ENCODE measurements at regions not wholly inside any gene's neighbourhood (a gene's known extent, or its start where the extent isn't known, plus 50 kb on each side); places are given as distances from the start of the nearest gene placed in this dataset.

GRCh38 chr15:55007561-55007960 is 189.2 kb downstream of the RSL24D1 start:
- no peak for DNase-seq (ENCODE audit: insufficient read length, low spot score)
- FAIRE-seq = no peak
- no peak for TF ChIP-seq POLR2AphosphoS5 (IDR thresholded peaks at IDR 0.05; ENCODE audit: low read depth, low read length)
- TF ChIP-seq PAX5 (IDR thresholded peaks at IDR 0.05; ENCODE audit: insufficient read depth, low read length, severe bottlenecking) = no peak
- TF ChIP-seq TAF1 (IDR thresholded peaks at IDR 0.05; ENCODE audit: low read depth, low read length) = no peak
- no peak for TF ChIP-seq POLR2A (IDR thresholded peaks at IDR 0.05; ENCODE audit: low read depth, low read length)
- TF ChIP-seq POU2F2 (IDR thresholded peaks at IDR 0.05; ENCODE audit: low read depth, low read length) = no peak
- no peak for TF ChIP-seq SPI1 (IDR thresholded peaks at IDR 0.05; ENCODE audit: low read depth, low read length)

- FAIRE-seq = no peak
- no peak for TF ChIP-seq TAF1 (IDR thresholded peaks at IDR 0.05; ENCODE audit: low read depth, low read length)
- TF ChIP-seq SPI1 (IDR thresholded peaks at IDR 0.05; ENCODE audit: low read depth, low read length) = no peak
- TF ChIP-seq POU2F2 (IDR thresholded peaks at IDR 0.05; ENCODE audit: low read depth, low read length) = no peak
- TF ChIP-seq PAX5 (IDR thresholded peaks at IDR 0.05; ENCODE audit: insufficient read depth, low read length, severe bottlenecking) = no peak
- no peak for TF ChIP-seq POLR2A (IDR thresholded peaks at IDR 0.05; ENCODE audit: low read depth, low read length)
- no peak for TF ChIP-seq POLR2AphosphoS5 (IDR thresholded peaks at IDR 0.05; ENCODE audit: low read depth, low read length)
- DNase-seq (ENCODE audit: insufficient read length, low spot score) = no peak
These were observed 191.1 kb downstream of the RSL24D1 start for GRCh38 chr15:55005679-55006078.

GRCh38 chr15:55003965-55004873 is 192.5 kb downstream of the RSL24D1 start:
- DNase-seq (ENCODE audit: insufficient read length, low spot score) (no peak), FAIRE-seq (no peak)
- TF ChIP-seq POLR2AphosphoS5 (IDR thresholded peaks at IDR 0.05; ENCODE audit: low read depth, low read length) = no peak
- no peak for TF ChIP-seq PAX5 (IDR thresholded peaks at IDR 0.05; ENCODE audit: insufficient read depth, low read length, severe bottlenecking)
- no peak for TF ChIP-seq POLR2A (IDR thresholded peaks at IDR 0.05; ENCODE audit: low read depth, low read length)
- TF ChIP-seq POU2F2 (IDR thresholded peaks at IDR 0.05; ENCODE audit: low read depth, low read length) = no peak
- no peak for TF ChIP-seq TAF1 (IDR thresholded peaks at IDR 0.05; ENCODE audit: low read depth, low read length)
- TF ChIP-seq SPI1 (IDR thresholded peaks at IDR 0.05; ENCODE audit: low read depth, low read length) = no peak

- FAIRE-seq = no peak
- TF ChIP-seq POLR2A (IDR thresholded peaks at IDR 0.05; ENCODE audit: low read depth, low read length) = no peak
- TF ChIP-seq SPI1 (IDR thresholded peaks at IDR 0.05; ENCODE audit: low read depth, low read length) = no peak
- TF ChIP-seq TAF1 (IDR thresholded peaks at IDR 0.05; ENCODE audit: low read depth, low read length) = no peak
- no peak for TF ChIP-seq POLR2AphosphoS5 (IDR thresholded peaks at IDR 0.05; ENCODE audit: low read depth, low read length)
- TF ChIP-seq PAX5 (IDR thresholded peaks at IDR 0.05; ENCODE audit: insufficient read depth, low read length, severe bottlenecking) = no peak
- TF ChIP-seq POU2F2 (IDR thresholded peaks at IDR 0.05; ENCODE audit: low read depth, low read length) = no peak
- DNase-seq (ENCODE audit: insufficient read length, low spot score) = no peak
These were observed 198.1 kb downstream of the RSL24D1 start for GRCh38 chr15:54998661-54999060.

GRCh38 chr15:54990793-54991192 is 205.9 kb downstream of the RSL24D1 start:
- no peak for FAIRE-seq
- no peak for DNase-seq (ENCODE audit: insufficient read length, low spot score)
- TF ChIP-seq TAF1 (IDR thresholded peaks at IDR 0.05; ENCODE audit: low read depth, low read length) (no peak), SPI1 (IDR thresholded peaks at IDR 0.05; ENCODE audit: low read depth, low read length) (no peak), PAX5 (IDR thresholded peaks at IDR 0.05; ENCODE audit: insufficient read depth, low read length, severe bottlenecking) (no peak), POU2F2 (IDR thresholded peaks at IDR 0.05; ENCODE audit: low read depth, low read length) (no peak), POLR2AphosphoS5 (IDR thresholded peaks at IDR 0.05; ENCODE audit: low read depth, low read length) (no peak), POLR2A (IDR thresholded peaks at IDR 0.05; ENCODE audit: low read depth, low read length) (no peak)

- DNase-seq (ENCODE audit: insufficient read length, low spot score) (no peak), FAIRE-seq (no peak)
- TF ChIP-seq POLR2A (IDR thresholded peaks at IDR 0.05; ENCODE audit: low read depth, low read length) (no peak), POU2F2 (IDR thresholded peaks at IDR 0.05; ENCODE audit: low read depth, low read length) (no peak), PAX5 (IDR thresholded peaks at IDR 0.05; ENCODE audit: insufficient read depth, low read length, severe bottlenecking) (no peak), POLR2AphosphoS5 (IDR thresholded peaks at IDR 0.05; ENCODE audit: low read depth, low read length) (no peak), TAF1 (IDR thresholded peaks at IDR 0.05; ENCODE audit: low read depth, low read length) (no peak), SPI1 (IDR thresholded peaks at IDR 0.05; ENCODE audit: low read depth, low read length) (no peak)
These were observed 208.9 kb downstream of the RSL24D1 start for GRCh38 chr15:54987881-54988280.

GRCh38 chr15:54979964-54980363 is 216.8 kb downstream of the RSL24D1 start:
- no peak for DNase-seq (ENCODE audit: insufficient read length, low spot score)
- TF ChIP-seq POU2F2 (IDR thresholded peaks at IDR 0.05; ENCODE audit: low read depth, low read length) (no peak), PAX5 (IDR thresholded peaks at IDR 0.05; ENCODE audit: insufficient read depth, low read length, severe bottlenecking) (no peak), SPI1 (IDR thresholded peaks at IDR 0.05; ENCODE audit: low read depth, low read length) (no peak), TAF1 (IDR thresholded peaks at IDR 0.05; ENCODE audit: low read depth, low read length) (no peak)
- no peak for FAIRE-seq

- DNase-seq (ENCODE audit: insufficient read length, low spot score) (no peak), FAIRE-seq (no peak)
- TF ChIP-seq POU2F2 (IDR thresholded peaks at IDR 0.05; ENCODE audit: low read depth, low read length) (no peak), POLR2A (IDR thresholded peaks at IDR 0.05; ENCODE audit: low read depth, low read length) (no peak), PAX5 (IDR thresholded peaks at IDR 0.05; ENCODE audit: insufficient read depth, low read length, severe bottlenecking) (no peak)
These were observed 234.1 kb downstream of the RSL24D1 start for GRCh38 chr15:54962637-54963036.

GRCh38 chr15:54960266-54960665 is 236.5 kb downstream of the RSL24D1 start:
- TF ChIP-seq PAX5 (IDR thresholded peaks at IDR 0.05; ENCODE audit: insufficient read depth, low read length, severe bottlenecking) (no peak), POU2F2 (IDR thresholded peaks at IDR 0.05; ENCODE audit: low read depth, low read length) (no peak), POLR2A (IDR thresholded peaks at IDR 0.05; ENCODE audit: low read depth, low read length) (no peak), TAF1 (IDR thresholded peaks at IDR 0.05; ENCODE audit: low read depth, low read length) (no peak), SPI1 (IDR thresholded peaks at IDR 0.05; ENCODE audit: low read depth, low read length) (no peak), POLR2AphosphoS5 (IDR thresholded peaks at IDR 0.05; ENCODE audit: low read depth, low read length) (no peak)
- FAIRE-seq (no peak), DNase-seq (ENCODE audit: insufficient read length, low spot score) (no peak)
